HUES6 (cell line): ENCODE measurements at regions not wholly inside any gene's neighbourhood (a gene's known extent, or its start where the extent isn't known, plus 50 kb on each side); places are given as distances from the start of the nearest gene placed in this dataset.

Experiments
- H3K27ac ChIP-seq: 2 replicates; pipeline ENCODE4 v1.7.0; 2013; ENCODE audit warnings: low read depth, mild to moderate bottlenecking, low read length, inconsistent platforms
- H3K27me3 ChIP-seq: 2 replicates; pipeline ENCODE4 v1.6.1; 2013; ENCODE audit warnings: low read length; ENCODE audit not compliant: control insufficient read depth, insufficient read depth
- H3K36me3 ChIP-seq: 2 replicates; pipeline ENCODE4 v1.6.1; 2013; ENCODE audit warnings: low read length; ENCODE audit not compliant: control insufficient read depth, insufficient read depth
- H3K4me1 ChIP-seq: 2 replicates; pipeline ENCODE4 v1.6.1; 2013; ENCODE audit warnings: low read length; ENCODE audit not compliant: control insufficient read depth, insufficient read depth
- H3K4me3 ChIP-seq: 2 replicates; pipeline ENCODE4 v1.5.1; 2013; ENCODE audit warnings: low read depth, low read length
- H3K9ac ChIP-seq: one replicate; pipeline ENCODE4 v1.6.1; 2013; ENCODE audit warnings: mild to moderate bottlenecking, low read length
- H3K9me3 ChIP-seq: 2 replicates; pipeline ENCODE4 v1.6.1; 2013; ENCODE audit warnings: low read depth, low read length; ENCODE audit not compliant: control insufficient read depth, insufficient read depth

- no peaks in the 10 kb centered on the region for H3K9me3 ChIP-seq
- no peak overlapping the region for H3K4me3 ChIP-seq
- no peak overlapping the region for H3K9ac ChIP-seq
- H3K4me1 ChIP-seq: no peaks in the 10 kb centered on the region
- no peaks in the 10 kb centered on the region for H3K27me3 ChIP-seq
- H3K36me3 ChIP-seq: no peaks in the 10 kb centered on the region
- no peak overlapping the region for H3K27ac ChIP-seq
Observed at GRCh38 chr4:13872955-13873354, 245.4 kb upstream of the BOD1L1 start.

GRCh38 chr4:13875181-13875580 is 247.7 kb upstream of the BOD1L1 start:
- H3K36me3 ChIP-seq: no peaks in the 10 kb centered on the region
- no peak overlapping the region for H3K27ac ChIP-seq
- H3K4me1 ChIP-seq: no peaks in the 10 kb centered on the region
- H3K9ac ChIP-seq: no peak overlapping the region
- H3K4me3 ChIP-seq: no peak overlapping the region
- H3K27me3 ChIP-seq: no peaks in the 10 kb centered on the region
- H3K9me3 ChIP-seq: no peaks in the 10 kb centered on the region

- Histone ChIP-seq H3K9me3 (no peaks in the 10 kb centered on the region), H3K27ac (no peak overlapping the region), H3K4me1 (no peaks in the 10 kb centered on the region), H3K27me3 (no peaks in the 10 kb centered on the region), H3K36me3 (no peaks in the 10 kb centered on the region), H3K4me3 (no peak overlapping the region), H3K9ac (no peak overlapping the region)
Observed at GRCh38 chr4:13876131-13876530, 248.6 kb upstream of the BOD1L1 start.

DNA sequence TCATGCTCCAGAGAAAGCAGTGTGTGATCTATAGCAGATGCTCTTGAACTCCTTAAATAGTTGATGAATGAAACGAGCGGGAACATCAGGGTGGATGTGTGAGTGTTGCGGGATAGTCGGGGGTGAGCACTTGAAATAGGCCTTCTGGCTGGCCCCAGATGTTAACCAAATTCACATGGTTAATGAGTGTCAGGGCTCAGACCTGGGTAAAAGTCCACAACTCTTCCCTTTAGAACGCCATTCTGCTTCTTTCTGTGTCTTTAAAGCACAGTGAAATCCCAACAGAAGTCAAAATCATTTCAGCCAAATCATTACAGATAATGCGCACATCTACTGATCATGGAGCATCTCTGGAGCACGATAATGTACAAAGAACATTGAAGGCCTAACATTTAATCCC is 249.4 kb upstream of the BOD1L1 start:
- Histone ChIP-seq H3K4me3 (no peak overlapping the region), H3K27ac (no peak overlapping the region), H3K27me3 (no peaks in the 10 kb centered on the region), H3K36me3 (no peaks in the 10 kb centered on the region), H3K9ac (no peak overlapping the region), H3K4me1 (no peaks in the 10 kb centered on the region), H3K9me3 (no peaks in the 10 kb centered on the region)

GRCh38 chr4:13877626-13878025 is 250.1 kb upstream of the BOD1L1 start:
- no peaks in the 10 kb centered on the region for H3K36me3 ChIP-seq
- no peaks in the 10 kb centered on the region for H3K27me3 ChIP-seq
- H3K4me3 ChIP-seq: no peak overlapping the region
- H3K9me3 ChIP-seq: no peaks in the 10 kb centered on the region
- no peak overlapping the region for H3K9ac ChIP-seq
- no peak overlapping the region for H3K27ac ChIP-seq
- no peaks in the 10 kb centered on the region for H3K4me1 ChIP-seq

DNA sequence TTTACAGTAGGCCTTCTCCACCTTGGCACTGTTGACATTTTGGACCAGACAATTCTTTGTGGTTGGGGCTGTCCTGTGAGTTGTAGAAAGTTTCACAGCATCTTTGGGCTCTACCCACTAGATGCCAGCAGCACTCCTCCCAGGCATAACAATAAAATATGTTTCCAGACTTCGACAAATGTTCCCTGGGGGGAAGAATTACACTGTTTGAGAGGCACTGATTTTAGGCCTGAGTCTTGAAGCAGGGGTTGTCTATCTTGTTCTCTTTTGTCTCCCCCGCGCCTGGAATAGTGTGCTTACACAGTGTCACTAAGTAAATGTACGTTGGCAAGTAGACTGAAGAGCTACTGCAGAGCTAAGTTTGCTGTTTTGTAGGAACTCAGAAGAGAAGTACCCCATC is 254.4 kb upstream of the BOD1L1 start:
- H3K9ac ChIP-seq: no peak overlapping the region
- H3K4me3 ChIP-seq: no peak overlapping the region
- H3K4me1 ChIP-seq: no peaks in the 10 kb centered on the region
- no peaks in the 10 kb centered on the region for H3K27me3 ChIP-seq
- H3K36me3 ChIP-seq: no peaks in the 10 kb centered on the region
- no peaks in the 10 kb centered on the region for H3K9me3 ChIP-seq
- H3K27ac ChIP-seq: no peak overlapping the region

GRCh38 chr4:13887010-13887409 is 259.5 kb upstream of the BOD1L1 start:
- no peaks in the 10 kb centered on the region for H3K27me3 ChIP-seq
- H3K4me1 ChIP-seq: no peaks in the 10 kb centered on the region; the same call in 1 of the 2 replicates
- H3K9me3 ChIP-seq: no peaks in the 10 kb centered on the region
- H3K36me3 ChIP-seq: no peaks in the 10 kb centered on the region
- H3K9ac ChIP-seq: no peak overlapping the region
- H3K27ac ChIP-seq: no peak overlapping the region
- H3K4me3 ChIP-seq: no peak overlapping the region

DNA sequence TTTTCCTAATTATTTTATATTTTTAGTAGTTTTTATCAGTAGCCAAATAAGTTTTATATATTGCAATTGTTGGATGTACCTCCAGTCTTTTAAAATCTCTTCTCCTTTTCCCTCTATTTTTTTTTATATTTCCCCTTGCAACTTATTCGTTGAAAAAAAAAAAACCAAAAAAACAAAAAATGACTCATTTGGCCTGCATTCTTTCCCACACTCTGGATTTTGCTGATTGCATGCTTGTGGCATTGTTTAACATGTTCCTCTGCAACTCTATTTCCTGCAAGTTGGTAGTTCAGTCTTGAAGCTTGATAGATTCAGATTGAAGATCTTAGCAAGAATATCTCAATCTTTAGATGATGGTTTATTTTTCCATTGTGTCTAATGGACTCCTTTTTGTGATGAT is 260.6 kb upstream of the BOD1L1 start:
- no peaks in the 10 kb centered on the region for H3K9me3 ChIP-seq
- H3K27ac ChIP-seq: no peak overlapping the region
- H3K4me3 ChIP-seq: no peak overlapping the region
- H3K9ac ChIP-seq: no peak overlapping the region
- H3K36me3 ChIP-seq: no peaks in the 10 kb centered on the region
- peaks cover 4% of the 10 kb centered on the region; the same call in 1 of the 2 replicates for H3K4me1 ChIP-seq
- H3K27me3 ChIP-seq: no peaks in the 10 kb centered on the region

DNA sequence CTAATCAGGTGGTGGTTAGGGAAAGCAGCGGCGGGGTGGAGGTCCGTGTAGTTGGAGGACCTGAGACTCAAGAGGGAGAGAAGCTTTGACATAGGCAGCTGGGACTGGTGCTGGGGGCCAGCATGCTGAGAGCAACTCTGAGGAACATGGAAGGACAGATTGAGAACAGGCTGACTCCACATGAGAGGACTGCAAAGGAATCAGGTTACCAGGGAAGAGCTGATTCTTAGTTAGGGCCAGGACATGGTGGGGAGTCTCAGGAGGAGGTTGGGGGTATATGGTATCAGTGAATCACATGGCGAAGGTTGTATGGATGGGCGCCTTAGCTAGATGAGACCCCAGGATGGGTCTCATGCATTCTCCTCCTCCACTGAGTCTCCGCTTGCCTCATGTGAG is 264.0 kb upstream of the BOD1L1 start:
- H3K4me1 ChIP-seq: peaks cover 4% of the 10 kb centered on the region; the same call in 1 of the 2 replicates
- H3K9me3 ChIP-seq: no peaks in the 10 kb centered on the region
- H3K27me3 ChIP-seq: no peaks in the 10 kb centered on the region
- no peak overlapping the region for H3K27ac ChIP-seq
- H3K36me3 ChIP-seq: no peaks in the 10 kb centered on the region
- H3K9ac ChIP-seq: no peak overlapping the region
- H3K4me3 ChIP-seq: no peak overlapping the region

GRCh38 chr4:13892739-13893105 is 265.2 kb upstream of the BOD1L1 start:
- Histone ChIP-seq H3K9ac (no peak overlapping the region), H3K4me3 (no peak overlapping the region), H3K27me3 (no peaks in the 10 kb centered on the region), H3K9me3 (no peaks in the 10 kb centered on the region), H3K27ac (no peak overlapping the region; the same call in 1 of the 2 replicates), H3K4me1 (peaks cover 4% of the 10 kb centered on the region; the same call in 1 of the 2 replicates), H3K36me3 (no peaks in the 10 kb centered on the region)

- Histone ChIP-seq H3K36me3 (no peaks in the 10 kb centered on the region), H3K9me3 (no peaks in the 10 kb centered on the region), H3K9ac (no peak overlapping the region), H3K4me3 (no peak overlapping the region), H3K27ac (no peak overlapping the region), H3K27me3 (no peaks in the 10 kb centered on the region), H3K4me1 (peaks cover 4% of the 10 kb centered on the region; the same call in 1 of the 2 replicates)
Observed at GRCh38 chr4:13893211-13893610, 265.7 kb upstream of the BOD1L1 start.

- peaks cover 4% of the 10 kb centered on the region; the same call in 1 of the 2 replicates for H3K4me1 ChIP-seq
- H3K27ac ChIP-seq: no peak overlapping the region
- H3K9ac ChIP-seq: no peak overlapping the region
- no peaks in the 10 kb centered on the region for H3K36me3 ChIP-seq
- no peak overlapping the region for H3K4me3 ChIP-seq
- no peaks in the 10 kb centered on the region for H3K27me3 ChIP-seq
- H3K9me3 ChIP-seq: no peaks in the 10 kb centered on the region
Observed at GRCh38 chr4:13893987-13894386, 266.5 kb upstream of the BOD1L1 start.
